ENCODE measurements at regions not wholly inside any gene's neighbourhood (a gene's known extent, or its start where the extent isn't known, plus 50 kb on each side); places are given as distances from the start of the nearest gene placed in this dataset.

DNA sequence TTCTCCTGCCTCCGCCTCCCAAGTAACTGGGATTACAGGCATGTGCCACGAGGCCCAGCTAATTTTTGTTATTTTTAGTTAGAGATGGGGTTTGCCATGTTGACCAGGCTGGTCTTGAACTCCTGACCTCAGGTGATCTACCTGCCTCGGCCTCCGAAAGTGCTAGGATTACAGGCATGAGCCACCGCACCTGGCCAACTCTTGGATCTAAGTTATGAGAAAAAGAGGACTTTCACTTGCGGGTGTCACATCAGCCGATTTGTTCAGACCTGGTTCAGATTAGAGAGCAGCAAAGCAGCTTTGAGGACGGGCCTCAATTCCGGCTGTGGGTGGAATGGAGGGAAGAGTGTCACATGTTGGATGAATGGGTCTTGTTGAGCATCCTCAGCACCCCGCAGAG lies 61.0 kb upstream of the FGFR2 start:
- Mint-ChIP-seq H3K27ac (no peak overlapping the region), H3K27me3 (ENCODE audit: low read depth) (peaks cover 25% of the 10 kb centered on the region), H3K36me3 (ENCODE audit: low read depth) (no peaks in the 10 kb centered on the region), H3K4me3 (no peak overlapping the region), H3K9me3 (no peaks in the 10 kb centered on the region), H3K4me1 (no peaks in the 10 kb centered on the region)
- TF ChIP-seq, protein P1, sequence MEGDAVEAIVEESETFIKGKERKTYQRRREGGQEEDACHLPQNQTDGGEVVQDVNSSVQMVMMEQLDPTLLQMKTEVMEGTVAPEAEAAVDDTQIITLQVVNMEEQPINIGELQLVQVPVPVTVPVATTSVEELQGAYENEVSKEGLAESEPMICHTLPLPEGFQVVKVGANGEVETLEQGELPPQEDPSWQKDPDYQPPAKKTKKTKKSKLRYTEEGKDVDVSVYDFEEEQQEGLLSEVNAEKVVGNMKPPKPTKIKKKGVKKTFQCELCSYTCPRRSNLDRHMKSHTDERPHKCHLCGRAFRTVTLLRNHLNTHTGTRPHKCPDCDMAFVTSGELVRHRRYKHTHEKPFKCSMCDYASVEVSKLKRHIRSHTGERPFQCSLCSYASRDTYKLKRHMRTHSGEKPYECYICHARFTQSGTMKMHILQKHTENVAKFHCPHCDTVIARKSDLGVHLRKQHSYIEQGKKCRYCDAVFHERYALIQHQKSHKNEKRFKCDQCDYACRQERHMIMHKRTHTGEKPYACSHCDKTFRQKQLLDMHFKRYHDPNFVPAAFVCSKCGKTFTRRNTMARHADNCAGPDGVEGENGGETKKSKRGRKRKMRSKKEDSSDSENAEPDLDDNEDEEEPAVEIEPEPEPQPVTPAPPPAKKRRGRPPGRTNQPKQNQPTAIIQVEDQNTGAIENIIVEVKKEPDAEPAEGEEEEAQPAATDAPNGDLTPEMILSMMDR (IDR thresholded peaks at IDR 0.05; ENCODE audit: unreplicated experiment in 3 of 3), result no peak

GRCh38 chr10:121658611-121659010 lies 60.4 kb upstream of the FGFR2 start:
- Mint-ChIP-seq H3K4me3 (no peak overlapping the region), H3K27me3 (ENCODE audit: low read depth) (peaks cover 21% of the 10 kb centered on the region), H3K9me3 (no peaks in the 10 kb centered on the region), H3K36me3 (ENCODE audit: low read depth) (no peaks in the 10 kb centered on the region), H3K27ac (no peak overlapping the region), H3K4me1 (no peaks in the 10 kb centered on the region)
- TF ChIP-seq, protein P1 (IDR thresholded peaks at IDR 0.05; ENCODE audit: unreplicated experiment in 3 of 3), result no peak

DNA sequence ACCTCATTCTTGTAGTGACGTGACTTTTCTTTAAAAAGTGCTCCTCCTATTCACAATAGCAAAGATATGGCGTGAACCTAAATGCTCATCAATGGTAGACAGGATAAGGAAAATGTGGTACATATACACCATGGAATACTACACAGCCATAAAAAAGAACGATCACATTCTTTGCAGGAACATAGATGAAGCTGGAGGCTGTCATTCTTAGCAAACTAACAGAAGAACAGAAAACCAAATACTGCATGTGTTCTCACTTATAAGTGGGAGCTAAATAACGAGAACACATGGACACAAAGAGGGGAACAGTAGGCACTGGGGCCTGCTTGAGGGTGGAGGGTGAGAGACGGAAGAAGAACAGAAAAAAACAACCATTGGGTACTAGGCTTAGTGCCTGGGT lies 59.9 kb upstream of the FGFR2 start:
- Mint-ChIP-seq H3K4me1 (no peaks in the 10 kb centered on the region), H3K9me3 (no peaks in the 10 kb centered on the region), H3K4me3 (no peak overlapping the region), H3K27ac (no peak overlapping the region), H3K36me3 (ENCODE audit: low read depth) (no peaks in the 10 kb centered on the region), H3K27me3 (ENCODE audit: low read depth) (peaks cover 24% of the 10 kb centered on the region)
- TF ChIP-seq, protein P1 (IDR thresholded peaks at IDR 0.05; ENCODE audit: unreplicated experiment in 3 of 3), result no peak

DNA sequence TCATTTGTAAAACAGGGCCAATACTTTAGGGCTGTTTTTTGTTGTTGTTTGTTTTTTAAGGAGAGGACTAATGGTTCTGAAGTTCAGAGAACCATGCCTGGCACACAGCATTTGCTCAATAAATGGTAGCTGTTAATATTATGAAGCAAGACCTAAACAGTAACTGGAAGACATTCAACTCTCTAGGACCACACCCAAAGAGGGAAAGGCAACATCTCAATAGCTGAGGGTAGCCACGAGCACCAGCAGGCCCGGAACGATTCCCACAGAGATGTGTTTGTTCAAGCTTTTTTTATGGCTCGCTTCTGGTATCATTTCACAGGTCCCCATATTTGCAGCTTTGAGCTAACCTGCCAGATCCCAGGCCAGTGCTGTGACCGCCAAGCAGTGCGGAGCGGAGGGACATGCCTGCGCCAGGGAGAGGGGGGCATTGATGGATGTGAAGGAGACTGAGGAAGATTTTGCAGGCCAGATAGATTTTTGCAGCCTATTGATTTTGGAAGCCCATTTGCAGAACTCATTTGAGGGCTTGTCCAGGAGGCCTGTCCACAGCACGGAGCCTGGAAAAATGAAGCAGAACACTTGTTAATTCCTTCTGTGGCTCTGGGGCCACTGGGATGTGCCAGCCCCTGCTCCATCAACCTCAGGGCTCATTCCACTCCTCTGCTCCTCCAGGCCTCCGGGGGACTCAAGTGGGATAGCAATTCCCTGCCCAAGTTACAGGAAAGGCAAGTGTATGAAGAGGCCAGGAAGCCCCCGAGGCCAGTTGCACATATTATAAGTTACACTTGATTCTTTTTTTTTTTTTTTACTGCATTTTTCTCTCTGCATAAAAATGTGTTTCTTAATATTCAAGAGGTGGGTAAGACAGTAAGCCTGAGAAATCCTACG lies 57.3 kb upstream of the FGFR2 start:
- H3K27ac Mint-ChIP-seq, result no peak overlapping the region
- no peaks in the 10 kb centered on the region for H3K4me1 Mint-ChIP-seq
- peaks cover 32% of the 10 kb centered on the region for H3K27me3 Mint-ChIP-seq (ENCODE audit: low read depth)
- no peak overlapping the region for H3K4me3 Mint-ChIP-seq
- H3K9me3 Mint-ChIP-seq, result peaks cover 4% of the 10 kb centered on the region
- TF ChIP-seq, protein P1 (IDR thresholded peaks at IDR 0.05; ENCODE audit: unreplicated experiment in 3 of 3), result no peak
- no peaks in the 10 kb centered on the region for H3K36me3 Mint-ChIP-seq (ENCODE audit: low read depth)

DNA sequence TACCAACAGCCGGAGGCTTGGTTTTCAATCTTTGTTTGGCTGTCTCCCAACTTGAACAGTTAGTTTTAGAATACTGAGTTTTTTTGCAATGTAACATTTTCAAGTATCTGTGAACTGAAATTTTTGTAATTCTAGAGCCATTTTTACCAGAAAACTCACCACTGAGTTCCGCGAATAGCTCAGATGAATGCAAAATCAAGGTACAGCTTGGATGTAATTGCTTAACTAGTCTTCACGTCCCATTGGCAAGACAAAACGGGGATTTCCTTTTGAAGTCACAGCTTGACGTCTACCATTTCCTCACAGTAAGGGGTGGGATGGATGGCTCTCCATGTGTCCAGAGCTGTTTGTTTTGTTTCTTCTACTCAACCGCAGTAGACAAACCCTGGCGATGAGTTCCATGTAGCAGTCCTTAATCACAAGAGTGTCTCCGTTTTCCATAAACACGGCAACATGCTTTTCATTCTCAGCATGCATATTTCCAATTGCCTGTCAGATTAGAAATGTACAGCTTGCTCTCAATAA lies 55.8 kb upstream of the FGFR2 start:
- TF ChIP-seq, protein P1 (IDR thresholded peaks at IDR 0.05; ENCODE audit: unreplicated experiment in 3 of 3), result no peak
- Mint-ChIP-seq H3K27ac (no peak overlapping the region), H3K36me3 (ENCODE audit: low read depth) (no peaks in the 10 kb centered on the region), H3K9me3 (peaks cover 4% of the 10 kb centered on the region), H3K27me3 (ENCODE audit: low read depth) (peaks cover 44% of the 10 kb centered on the region), H3K4me1 (no peaks in the 10 kb centered on the region), H3K4me3 (no peak overlapping the region)

GRCh38 chr10:121653608-121654007 lies 55.4 kb upstream of the FGFR2 start:
- Mint-ChIP-seq H3K27me3 (ENCODE audit: low read depth) (peaks cover 49% of the 10 kb centered on the region), H3K4me3 (no peak overlapping the region), H3K4me1 (no peaks in the 10 kb centered on the region), H3K36me3 (ENCODE audit: low read depth) (no peaks in the 10 kb centered on the region), H3K27ac (no peak overlapping the region), H3K9me3 (peaks cover 4% of the 10 kb centered on the region)
- TF ChIP-seq, protein P1 (IDR thresholded peaks at IDR 0.05; ENCODE audit: unreplicated experiment in 3 of 3), result no peak

All from nephron (organoid).